Fibroblast of lung (primary cell): ENCODE measurements at regions not wholly inside any gene's neighbourhood (a gene's known extent, or its start where the extent isn't known, plus 50 kb on each side); places are given as distances from the start of the nearest gene placed in this dataset.

ENCODE experiments used
- DNase-seq, 2 donors: peaks; one replicate each; pipeline versions ENCODE4 v3.0.0 to v3.0.0-alpha.2; 2010; ENCODE audit warnings: low read depth in 2 of 2
- H2AFZ ChIP-seq: 2 replicates; pipeline ENCODE4 v1.5.1; 2012; ENCODE audit warnings: low read length, control low read depth, inconsistent platforms
- H3K27ac ChIP-seq: 2 replicates; pipeline ENCODE4 v1.5.1; 2011; ENCODE audit warnings: low read length, control low read depth; ENCODE audit not compliant: insufficient read depth
- H3K27me3 ChIP-seq: 2 replicates; pipeline ENCODE4 v1.5.1; 2011; ENCODE audit warnings: mild to moderate bottlenecking, low read length; ENCODE audit not compliant: control insufficient read depth, insufficient read depth
- H3K36me3 ChIP-seq: 2 replicates; pipeline ENCODE4 v1.5.1; 2011; ENCODE audit warnings: low read length; ENCODE audit not compliant: control insufficient read depth, insufficient read depth
- H3K4me1 ChIP-seq: 2 replicates; pipeline ENCODE4 v1.5.1; 2011; ENCODE audit warnings: low read length; ENCODE audit not compliant: control insufficient read depth, insufficient read depth; ENCODE audit errors: extremely low read depth
- H3K4me2 ChIP-seq: 2 replicates; pipeline ENCODE4 v1.5.1; 2011; ENCODE audit warnings: low read length, control low read depth; ENCODE audit not compliant: insufficient read depth; ENCODE audit errors: extremely low read depth
- H3K4me3 ChIP-seq, 4 experiments: fragments of 200-600 bp in 1 of 4; sonication (generic) in 1 of 4; replicated peaks in 1 of 4; 2 replicates each; pipeline ENCODE4 v1.5.1; 2011 to 2016; ENCODE audit warnings: low read length in 4 of 4, low read depth in 3 of 4, mild to moderate bottlenecking in 3 of 4, control low read depth in 2 of 4, inconsistent platforms in 1 of 4, mixed read lengths in 1 of 4; ENCODE audit not compliant: insufficient read depth in 1 of 4; ENCODE audit errors: control extremely low read depth in 1 of 4
- H3K79me2 ChIP-seq: 2 replicates; pipeline ENCODE4 v1.5.1; 2012; ENCODE audit warnings: mild to moderate bottlenecking, low read length, inconsistent platforms; ENCODE audit not compliant: control insufficient read depth, insufficient read depth
- H3K9ac ChIP-seq: 2 replicates; pipeline ENCODE4 v1.5.1; 2011; ENCODE audit warnings: mild to moderate bottlenecking, low read length, control low read depth; ENCODE audit not compliant: insufficient read depth
- H3K9me3 ChIP-seq: 2 replicates; pipeline ENCODE4 v1.5.1; 2012; ENCODE audit warnings: low read depth, low read length; ENCODE audit not compliant: control insufficient read depth, insufficient read depth
- H4K20me1 ChIP-seq: 2 replicates; pipeline ENCODE4 v1.5.1; 2011; ENCODE audit warnings: low read length; ENCODE audit not compliant: control insufficient read depth, insufficient read depth; ENCODE audit errors: extremely low read depth
- CTCF ChIP-seq, 2 donors: IDR thresholded peaks in 1 of 2; conservative IDR thresholded peaks in 1 of 2; 1 replicate in 1 of 2; 2 replicates in 1 of 2; pipeline ENCODE4 v1.5.1; 2011 to 2012; ENCODE audit warnings: low read length in 2 of 2, control low read depth in 1 of 2, inconsistent platforms in 1 of 2, low read depth in 1 of 2, mild to moderate bottlenecking in 1 of 2
- EZH2 ChIP-seq: IDR thresholded peaks from 2 replicates; pipeline ENCODE4 v1.5.1; 2012; ENCODE audit warnings: low read length, control low read depth, mild to moderate bottlenecking; ENCODE audit errors: missing control alignments

- H2AFZ ChIP-seq, result no peak overlapping the region
- TF ChIP-seq CTCF (conservative IDR thresholded peaks at IDR 0.05 in 1 of 2, IDR thresholded peaks at IDR 0.05 in 1 of 2; ENCODE audit: low read depth in 1 of 2, low read length in 2 of 2) (no peak), EZH2 (no peak)
- no peaks in the 10 kb centered on the region for H3K4me1 ChIP-seq
- no peaks in the 10 kb centered on the region for H3K79me2 ChIP-seq
- no peaks in the 10 kb centered on the region for H3K9me3 ChIP-seq
- no peak overlapping the region for H3K4me3 ChIP-seq
- no peak for DNase-seq
- no peaks in the 10 kb centered on the region for H3K36me3 ChIP-seq
- H3K9ac ChIP-seq, result no peak overlapping the region
- H3K4me2 ChIP-seq, result no peak overlapping the region
- no peaks in the 10 kb centered on the region for H3K27me3 ChIP-seq
- H3K27ac ChIP-seq, result no peak overlapping the region
- no peaks in the 10 kb centered on the region for H4K20me1 ChIP-seq
These were observed 600.6 kb downstream of the PTPRU start for GRCh38 chr1:29836651-29837646.

- Histone ChIP-seq H3K4me1 (no peaks in the 10 kb centered on the region), H3K9me3 (no peaks in the 10 kb centered on the region), H3K27ac (no peak overlapping the region), H3K36me3 (no peaks in the 10 kb centered on the region), H3K27me3 (no peaks in the 10 kb centered on the region), H3K4me2 (no peak overlapping the region), H3K9ac (no peak overlapping the region), H3K79me2 (no peaks in the 10 kb centered on the region), H2AFZ (no peak overlapping the region), H4K20me1 (no peaks in the 10 kb centered on the region), H3K4me3 (no peak overlapping the region)
- no peak for DNase-seq
- TF ChIP-seq EZH2 (no peak), CTCF (conservative IDR thresholded peaks at IDR 0.05 in 1 of 2, IDR thresholded peaks at IDR 0.05 in 1 of 2; ENCODE audit: low read depth in 1 of 2, low read length in 2 of 2) (no peak)
These were observed 599.6 kb downstream of the PTPRU start for GRCh38 chr1:29835874-29836273.

- Histone ChIP-seq H3K27ac (no peak overlapping the region), H3K9ac (no peak overlapping the region), H3K27me3 (no peaks in the 10 kb centered on the region), H2AFZ (no peak overlapping the region), H3K4me1 (no peaks in the 10 kb centered on the region), H3K79me2 (no peaks in the 10 kb centered on the region), H3K9me3 (no peaks in the 10 kb centered on the region), H4K20me1 (no peaks in the 10 kb centered on the region), H3K36me3 (no peaks in the 10 kb centered on the region), H3K4me3 (no peak overlapping the region), H3K4me2 (no peak overlapping the region)
- TF ChIP-seq CTCF (conservative IDR thresholded peaks at IDR 0.05 in 1 of 2, IDR thresholded peaks at IDR 0.05 in 1 of 2; ENCODE audit: low read depth in 1 of 2, low read length in 2 of 2) (no peak), EZH2 (no peak)
- no peak for DNase-seq
These were observed 599.1 kb downstream of the PTPRU start for GRCh38 chr1:29835406-29835805.
